GM18951 (cell line): ENCODE measurements at regions not wholly inside any gene's neighbourhood (a gene's known extent, or its start where the extent isn't known, plus 50 kb on each side); places are given as distances from the start of the nearest gene placed in this dataset.

ENCODE experiments used
- POLR2A ChIP-seq: IDR thresholded peaks from 4 replicates; pipeline ENCODE4 v1.6.1; 2011; ENCODE audit warnings: mild to moderate bottlenecking; ENCODE audit not compliant: insufficient read length, insufficient read depth; ENCODE audit errors: extremely low read depth
- in situ Hi-C: fragments of 300-500 bp; cut with MboI; formaldehyde crosslinking; loops from one replicate; pipeline ENCODE4 v1.12.0; 2022; ENCODE audit warnings: low sequenced_read_pairs, mixed read lengths, inconsistent platforms; ENCODE audit not compliant: unreplicated experiment

DNA sequence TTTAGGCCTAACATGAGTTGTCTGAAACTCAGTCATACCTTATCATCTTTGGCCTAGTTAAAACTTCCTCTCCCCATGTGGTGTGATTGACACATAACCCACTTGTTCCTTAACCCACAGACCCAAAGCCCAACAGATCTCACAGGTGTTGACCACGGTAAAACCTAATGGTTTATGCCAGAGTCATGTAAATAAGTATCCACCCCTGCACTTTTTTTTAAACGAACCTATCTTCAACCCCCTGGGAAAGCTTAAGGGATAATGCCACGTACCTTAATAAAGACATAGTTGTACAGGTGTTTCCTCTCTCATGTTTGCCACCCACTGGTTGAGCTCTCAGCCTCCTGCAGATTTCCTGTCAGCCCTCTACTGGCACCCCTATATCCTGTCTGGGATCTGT, 709.3 kb upstream of the CCDC179 start:
- TF ChIP-seq POLR2A, result no peak
- in situ Hi-C loops, result no loop called here

DNA sequence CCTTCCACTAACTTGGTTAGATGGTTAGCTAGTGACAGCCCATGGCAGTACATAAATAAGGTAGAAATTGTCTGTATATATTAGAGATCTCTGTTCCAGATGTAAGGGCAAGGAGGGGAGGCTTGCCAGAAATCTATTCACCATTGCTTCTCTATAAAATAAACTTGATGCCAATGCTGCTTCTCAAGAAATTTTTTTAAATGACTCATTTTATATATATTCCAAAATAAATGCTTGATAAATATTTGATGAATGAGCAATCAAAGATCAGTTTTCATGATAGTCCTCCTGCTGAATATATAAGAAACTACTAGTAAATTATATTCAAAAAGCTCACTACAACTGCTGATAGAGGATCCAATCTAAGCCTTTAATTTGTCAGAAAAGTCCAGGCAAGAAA, 710.6 kb upstream of the CCDC179 start:
- in situ Hi-C loops, result no loop called here
- no peak for TF ChIP-seq POLR2A

DNA sequence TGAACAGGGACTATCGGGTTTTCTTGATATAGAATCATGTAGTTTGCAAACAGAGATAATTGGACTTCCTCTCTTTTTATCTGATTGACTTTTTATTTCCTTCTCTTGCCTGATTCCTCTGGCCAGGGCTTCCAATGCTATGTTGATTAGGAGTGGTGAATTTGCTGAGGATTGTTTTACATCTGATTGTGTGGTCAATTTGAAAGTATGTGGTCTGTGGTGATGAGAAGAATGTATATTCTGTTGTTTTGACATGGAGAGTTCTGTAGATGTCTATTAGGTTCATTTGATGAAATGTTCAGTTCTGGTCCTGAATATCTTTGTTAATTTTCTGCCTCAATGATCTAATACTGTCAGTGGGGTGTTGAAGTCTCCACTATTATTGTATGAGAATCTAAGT, 713.2 kb upstream of the CCDC179 start:
- in situ Hi-C loops, result no loop called here
- no peak for TF ChIP-seq POLR2A

DNA sequence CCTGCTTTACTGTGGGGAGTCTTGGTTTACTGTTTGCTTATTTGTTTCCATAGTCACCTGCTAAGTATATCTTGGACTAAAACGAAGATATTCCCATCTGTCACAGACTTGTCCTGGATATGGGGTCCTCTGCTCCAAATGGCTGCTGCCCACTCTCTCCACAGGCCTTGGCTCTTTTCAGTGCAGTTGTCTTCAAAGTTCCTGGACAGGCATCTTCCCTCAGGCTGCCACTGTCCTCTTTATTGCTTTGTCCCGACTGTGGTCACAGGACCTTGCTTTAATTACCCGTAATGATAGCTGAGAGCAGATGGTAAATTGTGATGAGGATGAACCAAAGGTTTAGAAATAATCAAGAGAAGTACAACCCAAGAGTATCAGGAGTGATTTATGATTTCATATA, 713.9 kb upstream of the CCDC179 start:
- TF ChIP-seq POLR2A, result no peak
- in situ Hi-C loops, result no loop called here

DNA sequence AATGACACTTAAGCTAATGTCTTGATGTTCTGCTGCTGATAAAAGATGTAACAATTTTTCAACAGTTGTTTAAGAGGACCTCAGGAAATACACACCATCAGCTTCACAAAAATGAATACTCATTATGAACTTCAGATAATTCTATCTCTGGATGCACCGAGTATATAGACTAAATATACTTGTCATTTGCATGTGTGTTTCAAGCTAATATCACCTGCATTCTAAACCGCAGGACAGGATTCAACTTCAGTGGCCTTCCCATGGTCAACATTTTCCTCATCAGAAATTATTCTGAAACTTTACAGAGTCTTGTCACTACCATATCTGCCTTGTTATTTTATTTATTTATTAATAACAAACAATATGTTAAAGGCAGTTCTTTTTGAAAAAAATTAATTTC, 717.0 kb upstream of the CCDC179 start:
- in situ Hi-C loops, result no loop called here
- no peak for TF ChIP-seq POLR2A

DNA sequence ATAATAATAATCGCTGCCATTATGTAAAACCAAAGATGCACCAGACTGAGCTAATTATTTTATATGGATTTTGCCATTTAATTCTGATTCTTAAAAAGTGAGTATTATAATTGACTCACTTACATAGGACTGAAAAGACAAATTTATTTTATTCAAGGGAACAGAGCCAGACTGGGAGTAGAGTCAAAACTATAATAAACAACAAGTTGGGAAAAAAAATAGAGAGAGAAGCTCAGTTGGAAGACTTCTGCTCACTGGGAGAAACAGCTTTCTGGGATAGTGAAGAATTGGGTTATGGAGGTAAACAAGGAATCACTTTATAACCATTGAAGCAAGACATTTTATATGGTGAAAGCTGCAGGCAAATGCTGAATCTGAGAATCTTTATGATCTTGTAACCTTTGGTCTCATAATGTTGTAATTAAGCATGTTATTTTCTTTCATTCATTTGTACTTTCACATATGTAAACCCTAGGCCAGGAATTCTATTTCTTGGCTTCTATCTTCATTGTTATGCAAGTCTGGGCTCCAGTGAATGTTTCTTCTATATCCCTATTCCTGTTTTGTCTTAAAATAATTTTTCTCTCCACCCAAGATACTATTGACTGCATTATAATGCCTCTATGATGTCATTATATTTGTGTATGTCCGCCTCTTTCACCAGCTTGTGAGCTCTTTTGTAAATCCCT, 725.3 kb upstream of the CCDC179 start:
- TF ChIP-seq POLR2A, result no peak
- in situ Hi-C loops, result no loop called here

DNA sequence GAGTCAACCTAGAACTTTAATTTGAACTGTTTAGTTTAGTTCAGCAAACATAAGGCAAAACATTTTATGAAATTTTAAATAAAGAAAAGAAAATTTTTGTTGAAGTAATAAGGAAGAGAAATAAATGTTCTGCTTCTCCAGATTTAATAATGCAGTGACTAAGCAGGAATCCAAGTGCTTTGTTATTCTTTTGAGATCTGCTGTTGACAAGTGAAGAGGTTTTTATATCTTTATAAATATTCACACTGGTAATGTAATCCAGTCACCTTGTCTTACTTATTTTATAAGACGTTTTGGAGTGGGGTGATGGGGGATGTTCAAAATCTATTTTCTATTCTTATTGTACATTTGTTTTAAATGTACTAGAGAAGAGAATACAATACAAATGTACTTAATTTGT, 725.9 kb upstream of the CCDC179 start:
- in situ Hi-C loops, result no loop called here
- no peak for TF ChIP-seq POLR2A

DNA sequence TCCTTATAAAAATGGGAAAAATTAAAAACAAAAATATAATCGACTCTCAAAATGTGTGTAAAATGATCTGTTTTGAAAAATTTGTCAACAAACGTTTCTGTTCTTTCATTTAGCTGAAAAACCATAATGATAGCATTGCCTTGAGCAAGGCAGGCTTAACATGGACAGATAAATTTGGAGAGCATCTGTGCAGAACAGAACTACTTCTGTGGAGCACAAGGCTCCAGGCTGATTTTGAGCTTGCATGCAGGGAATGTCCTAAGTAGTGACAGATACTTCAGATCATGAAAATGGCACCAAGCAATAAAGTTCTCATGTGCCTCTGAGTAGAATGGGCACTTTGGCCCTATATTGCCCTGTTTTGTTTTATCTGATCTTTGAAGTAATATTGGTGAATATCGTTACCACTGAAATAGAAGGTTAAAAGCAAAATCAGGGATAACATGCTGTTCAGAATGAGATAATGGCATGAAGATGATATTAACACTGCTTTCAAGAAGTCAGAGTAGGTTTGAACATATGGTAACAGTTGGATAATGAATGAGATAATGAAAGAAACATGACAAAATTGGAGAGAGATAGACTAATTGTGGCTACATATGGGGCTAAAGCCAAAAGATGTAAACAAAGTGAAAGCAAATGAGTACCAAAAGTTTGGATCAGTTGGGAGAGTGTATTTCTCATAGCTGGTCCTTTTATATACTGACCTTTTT, 730.5 kb upstream of the CCDC179 start:
- in situ Hi-C loops, result no loop called here
- TF ChIP-seq POLR2A, result no peak

DNA sequence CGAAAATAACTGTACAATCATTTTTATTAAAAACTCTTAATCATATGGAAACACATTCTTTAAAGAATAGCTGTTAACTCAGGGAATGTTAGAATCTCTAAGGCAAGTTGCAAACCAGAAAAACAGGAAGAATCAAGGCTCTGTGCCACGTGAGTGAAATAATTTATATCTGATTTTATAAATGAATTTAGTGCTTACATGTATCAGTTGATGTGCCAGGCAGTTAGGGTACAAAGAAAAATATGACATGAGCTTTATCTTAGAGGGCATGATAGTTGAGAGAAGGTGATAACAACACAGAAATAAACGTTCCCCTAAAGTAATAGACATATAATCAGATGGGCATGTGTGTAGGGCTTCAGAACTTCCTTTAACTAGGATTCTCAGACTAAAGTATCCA, 734.5 kb upstream of the CCDC179 start:
- in situ Hi-C loops, result no loop called here
- no peak for TF ChIP-seq POLR2A

DNA sequence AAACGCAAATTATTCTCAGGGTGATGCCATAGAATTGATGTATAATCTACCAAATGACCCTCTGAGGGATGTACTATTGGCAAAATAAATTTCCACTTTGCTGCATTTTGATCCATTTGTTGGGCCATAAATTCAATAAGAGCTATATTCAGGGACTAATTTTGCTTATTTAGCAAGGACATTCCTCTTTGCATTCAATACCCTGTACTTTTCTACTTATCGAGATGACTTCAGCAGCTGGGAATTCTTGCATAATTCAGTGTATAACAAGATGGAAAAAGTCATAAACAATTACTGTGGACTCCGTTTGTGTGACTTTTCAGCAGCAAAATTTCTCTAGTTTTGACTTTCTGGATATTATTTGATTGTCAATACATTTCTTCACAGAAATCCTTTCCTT, 744.7 kb upstream of the CCDC179 start:
- TF ChIP-seq POLR2A, result no peak
- in situ Hi-C loops, result no loop called here

DNA sequence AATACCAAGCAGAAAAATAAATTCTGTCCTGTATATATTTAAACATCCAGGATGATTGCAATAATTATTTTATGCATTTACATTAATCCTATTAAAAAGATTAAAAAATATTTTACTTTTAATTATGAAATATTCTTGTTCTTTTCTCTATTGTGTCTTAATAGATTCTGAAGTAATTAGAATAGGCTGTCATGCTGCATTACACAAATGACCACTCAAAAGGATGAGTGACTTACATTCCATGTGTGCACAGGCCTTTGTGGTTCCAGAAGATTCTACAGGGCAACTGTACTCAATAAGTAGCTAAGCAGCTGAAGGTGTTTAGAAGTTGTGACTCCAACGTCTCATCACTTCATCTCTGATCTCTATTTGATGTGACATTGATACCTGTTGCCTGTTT, 745.9 kb upstream of the CCDC179 start:
- TF ChIP-seq POLR2A, result no peak
- in situ Hi-C loops, result no loop called here

DNA sequence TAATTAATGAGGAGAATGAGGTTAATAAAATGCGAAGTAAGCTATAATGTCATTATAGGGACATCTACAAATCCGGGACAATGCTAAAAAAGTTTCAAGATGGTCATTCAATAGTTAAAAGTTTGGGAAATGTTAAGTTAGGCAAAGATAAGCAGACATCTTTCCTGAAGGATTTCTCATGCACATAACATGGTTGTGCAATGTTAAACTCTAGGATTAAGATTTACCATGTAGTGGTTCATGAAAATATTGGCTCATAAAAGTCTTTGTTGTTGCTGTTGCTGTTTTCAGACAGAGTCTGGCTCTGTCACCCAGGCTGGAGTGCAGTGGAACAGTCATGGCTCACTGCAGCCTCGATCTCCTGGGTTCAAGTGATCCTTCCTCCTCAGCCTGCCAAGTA, 751.5 kb upstream of the CCDC179 start:
- no peak for TF ChIP-seq POLR2A
- in situ Hi-C loops, result no loop called here

DNA sequence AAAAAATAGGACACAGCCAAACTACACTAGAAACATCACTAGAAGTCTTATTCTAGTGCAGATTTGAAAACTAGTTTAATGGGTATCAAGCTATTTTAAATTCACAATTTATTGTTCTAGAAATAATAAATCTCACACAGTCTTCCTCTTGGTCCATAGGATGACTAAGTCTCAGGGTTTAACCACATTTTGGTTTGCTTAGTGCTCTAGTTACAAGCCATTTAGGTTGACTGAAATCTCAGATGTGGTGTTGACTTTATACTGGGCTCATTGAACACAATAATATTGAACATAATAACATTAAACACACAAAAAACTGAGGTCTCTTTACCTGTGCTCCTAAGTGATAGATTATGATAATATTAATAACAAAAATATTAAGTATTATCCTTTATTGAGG, 760.3 kb upstream of the CCDC179 start:
- TF ChIP-seq POLR2A, result no peak
- in situ Hi-C loops, result no loop called here

DNA sequence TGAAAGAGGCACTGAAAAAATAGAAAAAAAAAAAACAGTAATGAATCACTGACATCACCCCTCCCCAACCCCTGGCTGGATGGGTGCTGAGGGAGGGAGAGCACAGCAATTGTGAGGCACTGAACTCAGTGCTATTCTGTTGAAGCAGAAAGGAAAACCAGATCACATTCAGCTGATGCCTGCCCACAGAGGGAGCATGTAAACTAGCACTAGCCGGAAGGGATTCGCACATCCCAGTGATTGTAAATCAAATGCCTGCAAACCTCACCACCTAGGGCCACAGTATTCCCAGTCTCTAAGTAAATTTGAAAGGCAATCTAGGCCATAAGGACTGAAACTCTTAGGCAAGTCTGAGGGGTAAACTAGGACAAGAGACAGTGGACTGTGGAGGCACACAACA, 772.0 kb upstream of the CCDC179 start:
- TF ChIP-seq POLR2A, result no peak
- in situ Hi-C loops, result no loop called here
